Tibial artery (tissue), 4 donors: ENCODE measurements at regions not wholly inside any gene's neighbourhood (a gene's known extent, or its start where the extent isn't known, plus 50 kb on each side); places are given as distances from the start of the nearest gene placed in this dataset.

Experiments
- DNase-seq, 2 donors: peaks; one replicate each; pipeline ENCODE4 v3.0.0-alpha.2; 2019
- H3K27ac ChIP-seq, 2 donors: fragments of 200-600 bp; sonication (generic) in 1 of 2; 1 replicate in 1 of 2; 2 replicates in 1 of 2; pipeline ENCODE4 v1.5.1; 2018 to 2019; ENCODE audit warnings: mild to moderate bottlenecking in 1 of 2
- H3K27me3 ChIP-seq, 2 donors: fragments of 200-600 bp; sonication (generic) in 1 of 2; one replicate each; pipeline versions ENCODE4 v1.5.1 to v1.6.0; 2016 to 2019
- H3K36me3 ChIP-seq, 3 donors: fragments of 200-600 bp; sonication (generic) in 2 of 3; one replicate each; pipeline ENCODE4 v1.5.1; 2016 to 2019; ENCODE audit warnings: mild to moderate bottlenecking in 2 of 3
- H3K4me1 ChIP-seq, 4 donors: fragments of 200-600 bp; sonication (generic) in 2 of 4; 1 replicate in 3 of 4; 2 replicates in 1 of 4; pipeline ENCODE4 v1.5.1; 2016 to 2019
- H3K4me3 ChIP-seq, 2 donors: fragments of 200-600 bp; sonication (generic) in 1 of 2; 1 replicate in 1 of 2; 2 replicates in 1 of 2; pipeline ENCODE4 v1.5.1; 2018 to 2019; ENCODE audit warnings: mild to moderate bottlenecking in 2 of 2
- H3K9me3 ChIP-seq, 3 donors: fragments of 200-600 bp; sonication (generic) in 1 of 3; one replicate each; pipeline ENCODE4 v1.5.1; 2016 to 2019
- intact Hi-C: fragments of 100-400 bp; cut with DNase I; formaldehyde crosslinking; loops from one replicate; pipeline ENCODE4 v1.15.0; 2023; ENCODE audit warnings: low total_unique reads
- TF ChIP-seq, protein P1 (sequence below), 2 experiments: fragments of 200-600 bp in 1 of 2; fragments of 450-650 bp in 1 of 2; IDR thresholded peaks; one replicate each; pipeline ENCODE4 v1.5.1; 2017 to 2019; ENCODE audit warnings: antibody characterized with exemption in 2 of 2, mild to moderate bottlenecking in 1 of 2, moderate library complexity in 1 of 2

DNA sequence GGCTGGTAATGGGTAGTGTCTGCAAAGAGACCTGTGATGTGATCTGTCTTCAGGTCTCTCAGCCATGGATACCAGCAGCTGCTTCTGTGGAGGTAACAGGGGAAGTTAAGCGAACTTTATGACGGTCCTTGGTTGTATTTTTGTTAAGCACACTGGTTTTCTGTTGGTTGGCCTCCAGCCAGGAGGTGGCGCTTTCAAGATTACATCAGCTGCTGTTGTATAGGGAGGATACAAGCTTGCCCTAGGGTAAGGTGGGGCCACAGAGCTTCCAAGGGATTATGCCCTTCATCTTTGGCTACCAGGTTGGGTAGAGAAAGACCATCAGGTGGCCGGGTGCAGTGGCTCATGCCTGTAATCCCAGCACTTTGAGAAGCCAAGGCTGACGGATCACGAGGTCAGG lies 834.2 kb upstream of the GALNTL6 start:
- Histone ChIP-seq H3K4me1 (peaks cover 0 to 5% (median 0%) of the 10 kb centered on the region in 4 donors), H3K9me3 (no peaks in the 10 kb centered on the region), H3K27ac (no peak overlapping the region), H3K4me3 (no peak overlapping the region), H3K27me3 (no peaks in the 10 kb centered on the region), H3K36me3 (no peaks in the 10 kb centered on the region)
- intact Hi-C loops = no loop called here
- DNase-seq = no peak
- TF ChIP-seq, protein P1, sequence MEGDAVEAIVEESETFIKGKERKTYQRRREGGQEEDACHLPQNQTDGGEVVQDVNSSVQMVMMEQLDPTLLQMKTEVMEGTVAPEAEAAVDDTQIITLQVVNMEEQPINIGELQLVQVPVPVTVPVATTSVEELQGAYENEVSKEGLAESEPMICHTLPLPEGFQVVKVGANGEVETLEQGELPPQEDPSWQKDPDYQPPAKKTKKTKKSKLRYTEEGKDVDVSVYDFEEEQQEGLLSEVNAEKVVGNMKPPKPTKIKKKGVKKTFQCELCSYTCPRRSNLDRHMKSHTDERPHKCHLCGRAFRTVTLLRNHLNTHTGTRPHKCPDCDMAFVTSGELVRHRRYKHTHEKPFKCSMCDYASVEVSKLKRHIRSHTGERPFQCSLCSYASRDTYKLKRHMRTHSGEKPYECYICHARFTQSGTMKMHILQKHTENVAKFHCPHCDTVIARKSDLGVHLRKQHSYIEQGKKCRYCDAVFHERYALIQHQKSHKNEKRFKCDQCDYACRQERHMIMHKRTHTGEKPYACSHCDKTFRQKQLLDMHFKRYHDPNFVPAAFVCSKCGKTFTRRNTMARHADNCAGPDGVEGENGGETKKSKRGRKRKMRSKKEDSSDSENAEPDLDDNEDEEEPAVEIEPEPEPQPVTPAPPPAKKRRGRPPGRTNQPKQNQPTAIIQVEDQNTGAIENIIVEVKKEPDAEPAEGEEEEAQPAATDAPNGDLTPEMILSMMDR (IDR thresholded peaks at IDR 0.05) = no peak

DNA sequence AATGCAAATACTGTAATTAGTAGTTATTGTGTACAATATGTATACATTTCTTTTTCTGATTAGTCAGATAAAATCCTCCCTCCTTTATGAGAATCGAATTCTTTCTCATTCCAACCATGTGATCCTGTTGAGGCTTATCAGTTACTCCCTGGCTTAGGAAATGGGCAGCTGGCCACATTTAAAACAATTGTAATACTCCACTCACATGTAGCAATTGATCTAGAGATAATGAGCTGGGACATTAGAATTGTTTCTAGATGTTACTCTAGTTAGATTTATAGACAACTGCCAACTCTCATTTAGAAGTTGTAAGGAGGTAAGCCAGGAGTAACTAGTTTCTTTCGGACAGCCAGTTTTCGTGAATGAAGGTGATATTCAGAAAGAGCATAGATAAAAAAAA lies 859.3 kb upstream of the AADAT start:
- TF ChIP-seq, protein P1 (IDR thresholded peaks at IDR 0.05) = no peak
- H3K4me1 ChIP-seq = no peaks in the 10 kb centered on the region
- H3K4me3 ChIP-seq = no peak overlapping the region
- no peak overlapping the region for H3K27ac ChIP-seq
- intact Hi-C loops = no loop called here
- no peak for DNase-seq
- no peaks in the 10 kb centered on the region for H3K27me3 ChIP-seq
- H3K36me3 ChIP-seq = no peaks in the 10 kb centered on the region
- no peaks in the 10 kb centered on the region for H3K9me3 ChIP-seq

DNA sequence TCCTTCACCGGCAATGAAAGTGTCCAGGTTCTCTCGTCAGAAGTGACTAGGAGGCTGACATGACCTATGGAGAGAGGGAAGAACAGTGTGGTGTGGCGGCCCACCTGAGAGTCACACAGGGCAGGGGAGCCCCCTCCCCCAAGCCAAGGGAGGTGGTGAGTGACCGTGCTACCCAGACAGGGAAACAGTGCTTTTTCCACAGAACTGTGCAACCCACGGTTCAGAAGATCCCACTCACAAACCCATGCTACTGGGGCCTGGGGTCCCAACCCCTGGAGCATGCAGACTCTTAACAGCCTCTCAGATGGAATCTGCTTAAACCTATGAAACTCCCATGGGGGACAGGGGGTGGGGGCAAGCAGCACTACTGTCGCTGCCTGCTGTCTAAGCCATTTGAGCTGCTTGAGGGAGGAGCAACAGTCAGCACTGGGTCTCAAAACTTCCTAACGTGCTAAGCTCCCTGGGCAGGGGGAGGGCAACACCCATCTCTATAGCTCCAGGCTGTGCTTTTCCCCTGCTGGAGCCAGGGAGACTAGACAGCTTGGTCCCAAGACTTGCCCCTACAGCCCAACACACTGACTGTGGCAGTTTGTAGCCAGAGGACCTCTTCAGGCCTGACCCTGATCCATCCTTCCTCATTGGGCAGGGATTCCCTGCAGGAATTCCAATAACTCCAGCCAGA lies 850.4 kb upstream of the AADAT start:
- H3K4me3 ChIP-seq = no peak overlapping the region
- H3K9me3 ChIP-seq = no peaks in the 10 kb centered on the region
- no peak overlapping the region for H3K27ac ChIP-seq
- H3K27me3 ChIP-seq = no peaks in the 10 kb centered on the region
- H3K4me1 ChIP-seq = no peaks in the 10 kb centered on the region
- TF ChIP-seq, protein P1 (IDR thresholded peaks at IDR 0.05) = no peak
- H3K36me3 ChIP-seq = no peaks in the 10 kb centered on the region
- no peak for DNase-seq
- intact Hi-C loops = no loop called here

- Histone ChIP-seq H3K27me3 (no peaks in the 10 kb centered on the region), H3K4me3 (no peak overlapping the region), H3K36me3 (no peaks in the 10 kb centered on the region), H3K27ac (no peak overlapping the region), H3K9me3 (no peaks in the 10 kb centered on the region), H3K4me1 (no peaks in the 10 kb centered on the region)
- TF ChIP-seq, protein P1 (IDR thresholded peaks at IDR 0.05) = no peak
- DNase-seq = no peak
- intact Hi-C loops = no loop called here
Observed at GRCh38 chr4:170938588-170938987, 848.8 kb upstream of the AADAT start.

DNA sequence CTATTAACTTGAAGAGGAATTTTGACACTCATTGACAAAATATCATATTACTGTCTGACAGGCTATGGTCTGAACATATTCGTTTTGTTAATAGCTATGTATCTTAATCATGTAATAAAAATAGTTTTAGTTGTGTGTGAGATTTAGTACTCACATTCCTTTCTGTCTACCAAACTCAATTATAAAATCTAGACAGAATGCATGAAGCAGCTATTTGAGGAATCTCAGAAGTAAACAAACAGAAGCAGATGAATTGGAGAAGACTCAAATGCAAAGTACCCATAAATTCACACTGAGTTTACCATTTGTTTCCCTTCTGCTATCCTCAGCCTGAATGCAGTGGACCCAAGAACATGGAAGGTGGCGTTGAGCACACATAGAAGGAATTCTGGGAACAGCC lies 841.6 kb upstream of the AADAT start:
- no peaks in the 10 kb centered on the region for H3K27me3 ChIP-seq
- no peaks in the 10 kb centered on the region for H3K4me1 ChIP-seq
- H3K36me3 ChIP-seq = no peaks in the 10 kb centered on the region
- intact Hi-C loops = no loop called here
- H3K9me3 ChIP-seq = no peaks in the 10 kb centered on the region
- TF ChIP-seq, protein P1 (IDR thresholded peaks at IDR 0.05) = no peak
- no peak overlapping the region for H3K27ac ChIP-seq
- no peak for DNase-seq
- no peak overlapping the region for H3K4me3 ChIP-seq

DNA sequence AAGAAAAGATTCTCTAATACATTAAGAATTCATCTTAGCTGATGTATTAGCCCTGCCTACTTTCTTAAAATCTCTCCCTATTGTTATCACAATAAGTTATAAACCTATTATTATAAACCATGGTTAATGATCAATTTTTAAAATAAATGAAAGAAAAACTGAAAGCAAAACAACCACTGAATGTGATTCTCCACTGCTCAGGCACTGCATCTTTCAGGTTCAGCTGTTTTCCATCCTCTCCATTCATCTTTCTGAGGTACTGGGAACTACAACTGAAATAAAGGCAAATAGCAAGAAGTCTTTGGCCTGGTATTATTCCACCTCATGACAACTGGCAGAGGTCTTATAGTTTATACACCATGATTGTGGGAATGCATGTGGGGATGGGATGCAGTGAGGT lies 798.9 kb upstream of the AADAT start:
- no peak overlapping the region for H3K4me3 ChIP-seq
- H3K9me3 ChIP-seq = peaks cover 0 to 6% (median 0%) of the 10 kb centered on the region in 3 donors
- no peaks in the 10 kb centered on the region for H3K27me3 ChIP-seq
- no peak for DNase-seq
- intact Hi-C loops = no loop called here
- H3K27ac ChIP-seq = no peak overlapping the region
- TF ChIP-seq, protein P1 (IDR thresholded peaks at IDR 0.05) = no peak
- no peaks in the 10 kb centered on the region for H3K4me1 ChIP-seq
- H3K36me3 ChIP-seq = no peaks in the 10 kb centered on the region
